ENCODE measurements at regions not wholly inside any gene's neighbourhood (a gene's known extent, or its start where the extent isn't known, plus 50 kb on each side); places are given as distances from the start of the nearest gene placed in this dataset.

DNA sequence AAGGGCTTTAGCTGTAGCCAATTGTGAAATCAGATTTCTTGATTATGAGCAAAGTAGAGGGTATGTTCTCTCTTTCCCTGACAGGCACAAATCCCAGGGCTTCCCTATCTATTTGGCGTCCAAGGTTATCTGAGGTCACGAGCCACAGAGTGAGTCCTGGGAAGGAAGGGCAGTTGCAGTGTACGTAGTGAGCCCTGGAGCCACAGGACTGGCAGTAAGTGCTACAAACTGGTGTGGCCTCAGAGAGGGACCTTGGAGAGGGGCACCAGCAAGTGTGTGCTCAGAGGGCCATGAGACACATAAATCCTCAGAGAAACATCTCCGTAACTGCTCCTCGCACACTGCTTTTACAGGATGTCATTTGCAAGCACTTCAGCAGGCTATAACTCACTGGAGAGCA, 115.5 kb upstream of the SH3BP4 start:
- TF ChIP-seq EZH2 (IDR thresholded peaks at IDR 0.05; ENCODE audit: borderline replicate concordance, low read depth, low read length, poor library complexity, severe bottlenecking): no peak
- TF ChIP-seq, protein P1, sequence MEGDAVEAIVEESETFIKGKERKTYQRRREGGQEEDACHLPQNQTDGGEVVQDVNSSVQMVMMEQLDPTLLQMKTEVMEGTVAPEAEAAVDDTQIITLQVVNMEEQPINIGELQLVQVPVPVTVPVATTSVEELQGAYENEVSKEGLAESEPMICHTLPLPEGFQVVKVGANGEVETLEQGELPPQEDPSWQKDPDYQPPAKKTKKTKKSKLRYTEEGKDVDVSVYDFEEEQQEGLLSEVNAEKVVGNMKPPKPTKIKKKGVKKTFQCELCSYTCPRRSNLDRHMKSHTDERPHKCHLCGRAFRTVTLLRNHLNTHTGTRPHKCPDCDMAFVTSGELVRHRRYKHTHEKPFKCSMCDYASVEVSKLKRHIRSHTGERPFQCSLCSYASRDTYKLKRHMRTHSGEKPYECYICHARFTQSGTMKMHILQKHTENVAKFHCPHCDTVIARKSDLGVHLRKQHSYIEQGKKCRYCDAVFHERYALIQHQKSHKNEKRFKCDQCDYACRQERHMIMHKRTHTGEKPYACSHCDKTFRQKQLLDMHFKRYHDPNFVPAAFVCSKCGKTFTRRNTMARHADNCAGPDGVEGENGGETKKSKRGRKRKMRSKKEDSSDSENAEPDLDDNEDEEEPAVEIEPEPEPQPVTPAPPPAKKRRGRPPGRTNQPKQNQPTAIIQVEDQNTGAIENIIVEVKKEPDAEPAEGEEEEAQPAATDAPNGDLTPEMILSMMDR (conservative IDR thresholded peaks at IDR 0.05; ENCODE audit: low read depth, low read length): no peak

Measured in A673 (cell line).